HCT116 (cell line): ENCODE measurements at regions not wholly inside any gene's neighbourhood (a gene's known extent, or its start where the extent isn't known, plus 50 kb on each side); places are given as distances from the start of the nearest gene placed in this dataset.

ENCODE experiments used
- ATAC-seq: fragments of 200-7000 bp; cut with Tn5 transposase; 2 replicates; pipeline ENCODE4 v1.9.1; 2020; ENCODE audit warnings: mild to moderate bottlenecking, moderate library complexity
- BruUV-seq: library from RNA; stranded (reverse); fragments of 400-500 nt; replicated peaks from 2 replicates; lab custom pipeline; 2021; lab: Mats Ljungman, UMichigan
- CTCF ChIA-PET: fragments of 300-600 bp; sonication (Branson Sonifier 250); formaldehyde crosslinking; loops from one replicate; lab custom pipeline; 2021; ENCODE audit warnings: antibody characterized with exemption; lab: Charles Lee
- POLR2A ChIA-PET: fragments of 300-600, 350-600 bp; sonication (Branson Sonifier 250); formaldehyde crosslinking; loops from one replicate; lab custom pipeline; 2021; ENCODE audit warnings: antibody characterized with exemption; lab: Charles Lee
- RAD21 ChIA-PET, 2 experiments: fragments of 300-600 bp; sonication (Branson Sonifier 250); formaldehyde crosslinking; loops; one replicate each; lab custom pipeline; 2023; ENCODE audit warnings: low total read pairs in 2 of 2; ENCODE audit not compliant: uncharacterized antibody in 2 of 2, unreplicated experiment in 2 of 2, low non-redundant PET in 1 of 2; lab: Charles Lee
- DNase-seq: peaks from one replicate; pipeline ENCODE4 v3.0.0-alpha.2; 2010; ENCODE audit warnings: low read depth, low spot score
- H2AFZ ChIP-seq: fragments of 200-600 bp; shearing (Covaris generic), sonication (generic); 2 replicates; pipeline ENCODE4 v1.6.1; 2017; ENCODE audit warnings: low read depth, mixed run types, mixed read lengths, antibody characterized with exemption, low read length; ENCODE audit not compliant: poor library complexity, severe bottlenecking
- H3K27ac ChIP-seq: 2 replicates; pipeline ENCODE4 v1.5.1; 2012; ENCODE audit warnings: low read depth, low read length
- H3K27me3 ChIP-seq: fragments of 200-600 bp; sonication (generic); 2 replicates; pipeline ENCODE4 v1.6.1; 2016; ENCODE audit warnings: mixed run types, low read length, mixed read lengths; ENCODE audit not compliant: insufficient read depth
- H3K36me3 ChIP-seq, 2 experiments: fragments of 200-500 bp in 1 of 2; fragments of 200-600 bp in 1 of 2; sonication (Bioruptor generic) in 1 of 2; sonication (generic) in 1 of 2; 2 replicates each; pipeline versions ENCODE4 v1.5.1 to v1.6.1; 2014 to 2016; ENCODE audit warnings: low read length in 2 of 2, inconsistent platforms in 1 of 2, mixed read lengths in 1 of 2, mixed run types in 1 of 2; ENCODE audit not compliant: insufficient read depth in 2 of 2, control insufficient read depth in 1 of 2
- H3K4me1 ChIP-seq, 2 experiments: fragments of 200-600 bp in 1 of 2; sonication (generic) in 1 of 2; 2 replicates each; pipeline versions ENCODE4 v1.5.1 to v1.6.1; 2012 to 2017; ENCODE audit warnings: low read length in 2 of 2, inconsistent platforms in 1 of 2, mild to moderate bottlenecking in 1 of 2, mixed read lengths in 1 of 2, mixed run types in 1 of 2, moderate library complexity in 1 of 2; ENCODE audit not compliant: insufficient read depth in 2 of 2, control insufficient read depth in 1 of 2
- H3K4me2 ChIP-seq: fragments of 200-600 bp; sonication (generic); 2 replicates; pipeline ENCODE4 v1.6.1; 2017; ENCODE audit warnings: mixed run types, low read length, mixed read lengths
- H3K4me3 ChIP-seq, 2 experiments: fragments of 200-600 bp in 1 of 2; sonication (generic) in 1 of 2; replicated peaks in 1 of 2; 2 replicates each; pipeline ENCODE4 v1.5.1; 2011 to 2016; ENCODE audit warnings: low read length in 2 of 2, control low read depth in 1 of 2, low read depth in 1 of 2, mild to moderate bottlenecking in 1 of 2, mixed read lengths in 1 of 2, mixed run types in 1 of 2
- H3K79me2 ChIP-seq: fragments of 200-600 bp; sonication (generic); 2 replicates; pipeline ENCODE4 v1.6.1; 2017; ENCODE audit warnings: mild to moderate bottlenecking, mixed run types, low read length, moderate library complexity, mixed read lengths; ENCODE audit not compliant: insufficient read depth
- H3K9ac ChIP-seq: fragments of 200-600 bp; sonication (generic); 2 replicates; pipeline ENCODE4 v1.6.1; 2016; ENCODE audit warnings: low read length, mixed read lengths
- H3K9me2 ChIP-seq: fragments of 200-600 bp; sonication (generic), shearing (Covaris generic); 2 replicates; pipeline ENCODE4 v1.6.1; 2017; ENCODE audit warnings: mixed run types, mild to moderate bottlenecking, moderate library complexity; ENCODE audit not compliant: insufficient read depth
- H3K9me3 ChIP-seq, 2 experiments: fragments of 200-500 bp in 1 of 2; fragments of 200-600 bp in 1 of 2; sonication (Bioruptor generic) in 1 of 2; sonication (generic) in 1 of 2; 2 replicates each; pipeline ENCODE4 v1.6.1; 2014 to 2017; ENCODE audit warnings: low read length in 2 of 2, mixed read lengths in 2 of 2, inconsistent platforms in 1 of 2, low read depth in 1 of 2, mild to moderate bottlenecking in 1 of 2, mixed run types in 1 of 2, moderate library complexity in 1 of 2; ENCODE audit not compliant: control insufficient read depth in 1 of 2, insufficient read depth in 1 of 2
- H4K20me1 ChIP-seq: fragments of 200-600 bp; sonication (generic), shearing (Covaris generic); 2 replicates; pipeline ENCODE4 v1.6.1; 2017; ENCODE audit warnings: mixed run types, mild to moderate bottlenecking, moderate library complexity; ENCODE audit not compliant: insufficient read depth
- CBX3 ChIP-seq: IDR thresholded peaks from 2 replicates; pipeline ENCODE4 v1.6.1; 2012; ENCODE audit warnings: low read depth
- CEBPB ChIP-seq: IDR thresholded peaks from 2 replicates; pipeline ENCODE4 v1.6.1; 2012; ENCODE audit warnings: low read depth
- EGR1 ChIP-seq: IDR thresholded peaks from 2 replicates; pipeline ENCODE4 v1.6.1; 2012; ENCODE audit warnings: low read depth
- EZH2phosphoT487 ChIP-seq: fragments of 200-600 bp; IDR thresholded peaks from 2 replicates; pipeline ENCODE4 v1.6.1; 2018; ENCODE audit warnings: antibody characterized with exemption, borderline replicate concordance
- FOSL1 ChIP-seq: IDR thresholded peaks from 2 replicates; pipeline ENCODE4 v1.6.1; 2012; ENCODE audit warnings: low read depth
- JUND ChIP-seq: IDR thresholded peaks from 2 replicates; pipeline ENCODE4 v1.6.1; 2012
- POLR2A ChIP-seq: IDR thresholded peaks from 2 replicates; pipeline ENCODE4 v1.7.0; 2011; ENCODE audit warnings: borderline replicate concordance; ENCODE audit not compliant: insufficient read depth, insufficient read length; ENCODE audit errors: extremely low read depth
- POLR2AphosphoS5 ChIP-seq: IDR thresholded peaks from 2 replicates; pipeline ENCODE4 v1.6.1; 2011; ENCODE audit warnings: mild to moderate bottlenecking, low read depth, low read length, moderate library complexity
- RAD21 ChIP-seq: IDR thresholded peaks from 2 replicates; pipeline ENCODE4 v1.6.1; 2012; ENCODE audit warnings: low read depth, mild to moderate bottlenecking
- REST ChIP-seq: IDR thresholded peaks from 2 replicates; pipeline ENCODE4 v1.6.1; 2012; ENCODE audit warnings: low read depth
- SIN3A ChIP-seq: IDR thresholded peaks from 2 replicates; pipeline ENCODE4 v1.6.1; 2012; ENCODE audit warnings: low read depth
- SP1 ChIP-seq: IDR thresholded peaks from 2 replicates; pipeline ENCODE4 v1.6.1; 2012; ENCODE audit warnings: low read depth
- SRF ChIP-seq: IDR thresholded peaks from 2 replicates; pipeline ENCODE4 v1.6.1; 2012; ENCODE audit warnings: low read depth
- YY1 ChIP-seq: IDR thresholded peaks from 2 replicates; pipeline ENCODE4 v1.6.1; 2011; ENCODE audit warnings: low read length, low read depth, moderate library complexity, mild to moderate bottlenecking; ENCODE audit not compliant: insufficient replicate concordance; ENCODE audit errors: extremely low read depth
- ZBTB33 ChIP-seq: IDR thresholded peaks from 2 replicates; pipeline ENCODE4 v1.6.1; 2011; ENCODE audit warnings: mild to moderate bottlenecking, low read length, moderate library complexity; ENCODE audit not compliant: insufficient replicate concordance; ENCODE audit errors: extremely low read depth
- ZNF274 ChIP-seq: fragments of 200-500 bp; sonication (Bioruptor generic); IDR thresholded peaks from 2 replicates; pipeline ENCODE4 v1.6.1; 2014; ENCODE audit warnings: mild to moderate bottlenecking, low read depth, low read length, inconsistent platforms
- intact Hi-C: fragments of 100-400 bp; cut with micrococcal nuclease; formaldehyde crosslinking; loops from 2 replicates; pipeline ENCODE4 v1.10.0; 2022
- TF ChIP-seq, protein P1 (sequence below): IDR thresholded peaks from 2 replicates; pipeline ENCODE4 v1.6.1; 2012

GRCh38 chr15:95770196-95770595 lies 560.3 kb upstream of the NR2F2 start:
- Histone ChIP-seq H3K79me2 (no peaks in the 10 kb centered on the region), H2AFZ (peak overlapping the region; percentile 25), H3K9ac (no peak overlapping the region), H3K27me3 (no peaks in the 10 kb centered on the region), H3K4me3 (no peak overlapping the region), H3K4me2 (peak overlapping the region; percentile 21), H3K9me3 (no peaks in the 10 kb centered on the region), H3K4me1 (peaks cover 0 to 8% of the 10 kb centered on the region in 2 experiments; a peak in 2 of 4 replicates), H3K36me3 (no peaks in the 10 kb centered on the region), H3K9me2 (no peaks in the 10 kb centered on the region), H4K20me1 (no peaks in the 10 kb centered on the region), H3K27ac (no peak overlapping the region)
- CTCF ChIA-PET: no interaction called here
- ATAC-seq (peak; percentile 84), DNase-seq (no peak)
- no TSS peak for BruUV-seq
- intact Hi-C loops: no loop called here
- POLR2A ChIA-PET: no interaction called here
- TF ChIP-seq CEBPB (no peak), ZBTB33 (no peak), SIN3A (no peak), SRF (no peak), SP1 (no peak), FOSL1 (no peak), POLR2AphosphoS5 (no peak), RAD21 (no peak), POLR2A (no peak), EGR1 (no peak), CBX3 (no peak), ZNF274 (no peak), REST (no peak), YY1 (no peak), EZH2phosphoT487 (no peak), JUND (no peak)
- TF ChIP-seq, protein P1, sequence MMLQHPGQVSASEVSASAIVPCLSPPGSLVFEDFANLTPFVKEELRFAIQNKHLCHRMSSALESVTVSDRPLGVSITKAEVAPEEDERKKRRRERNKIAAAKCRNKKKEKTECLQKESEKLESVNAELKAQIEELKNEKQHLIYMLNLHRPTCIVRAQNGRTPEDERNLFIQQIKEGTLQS: no peak
- RAD21 ChIA-PET: no interaction called here
